Renal cortical epithelial cell (primary cell): ENCODE measurements at regions not wholly inside any gene's neighbourhood (a gene's known extent, or its start where the extent isn't known, plus 50 kb on each side); places are given as distances from the start of the nearest gene placed in this dataset.

Experiments used
- DNase-seq: peaks from one replicate; pipeline ENCODE4 v3.0.0-alpha.2; 2011; ENCODE audit warnings: low read depth

GRCh38 chr5:107325866-107326265 lies 344.9 kb downstream of the EFNA5 start:
- DNase-seq = no peak

- DNase-seq = no peak
Measured at GRCh38 chr5:107324809-107325208, 345.9 kb downstream of the EFNA5 start.

- no peak for DNase-seq
Measured at GRCh38 chr5:107324071-107324470, 346.7 kb downstream of the EFNA5 start.

DNA sequence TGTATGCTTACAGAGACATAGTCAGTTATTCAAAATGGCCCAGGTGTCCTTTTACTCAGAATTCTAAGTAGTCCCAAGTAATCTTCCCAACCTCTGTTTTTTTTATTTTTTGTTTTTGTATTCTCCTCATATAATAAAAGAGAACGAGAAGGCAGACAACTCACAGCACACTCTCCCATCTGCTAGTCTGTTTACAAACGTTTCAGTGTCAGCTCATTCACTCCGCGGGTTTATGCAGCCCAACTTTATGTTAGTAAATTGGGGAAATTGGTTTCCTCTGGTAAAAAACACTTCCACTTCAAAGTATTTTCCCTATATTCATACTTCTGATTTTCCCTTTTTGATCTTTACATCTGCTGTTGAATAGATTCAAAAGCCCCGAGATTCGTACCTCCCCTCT lies 347.2 kb downstream of the EFNA5 start:
- no peak for DNase-seq

- no peak for DNase-seq
Measured at GRCh38 chr5:107322936-107323335, 347.8 kb downstream of the EFNA5 start.

GRCh38 chr5:107321906-107322305 lies 348.8 kb downstream of the EFNA5 start:
- no peak for DNase-seq

DNA sequence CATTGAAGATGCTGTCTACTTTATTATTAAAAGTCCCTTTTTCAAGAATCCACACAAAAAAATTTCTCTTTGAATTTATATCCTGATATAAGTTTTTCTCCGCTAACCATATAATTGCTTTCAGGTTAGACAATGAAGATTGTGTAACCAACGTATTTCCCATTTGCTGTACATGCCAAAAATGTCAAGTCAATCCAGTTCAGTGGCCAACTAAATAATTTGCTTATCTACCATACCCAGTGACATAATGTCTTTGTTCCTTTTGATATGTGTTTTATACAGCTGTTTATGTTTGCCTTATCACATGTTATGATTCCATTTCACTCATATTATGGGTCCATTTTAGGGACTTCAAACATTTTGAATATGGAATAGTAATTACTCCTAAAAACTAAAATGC lies 349.9 kb downstream of the EFNA5 start:
- no peak for DNase-seq

DNA sequence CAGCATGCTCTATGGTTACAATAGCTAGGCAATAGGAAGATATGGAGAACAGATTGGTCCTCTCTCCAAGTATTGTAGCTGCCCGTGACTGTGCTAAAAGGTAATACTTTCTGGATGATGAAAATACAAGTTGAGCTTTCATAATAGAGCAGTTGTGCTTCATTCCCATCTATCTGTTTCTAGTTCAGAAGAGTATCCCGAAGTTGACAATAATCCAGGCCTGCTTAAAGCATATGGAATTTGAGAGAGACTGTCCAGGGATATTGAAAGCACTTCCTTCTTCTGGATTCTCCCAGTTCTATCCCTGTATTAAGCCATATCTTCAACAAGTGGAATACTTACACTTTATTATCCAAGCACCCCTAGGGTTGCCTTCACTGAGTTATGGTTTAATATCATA lies 350.4 kb downstream of the EFNA5 start:
- no peak for DNase-seq

DNA sequence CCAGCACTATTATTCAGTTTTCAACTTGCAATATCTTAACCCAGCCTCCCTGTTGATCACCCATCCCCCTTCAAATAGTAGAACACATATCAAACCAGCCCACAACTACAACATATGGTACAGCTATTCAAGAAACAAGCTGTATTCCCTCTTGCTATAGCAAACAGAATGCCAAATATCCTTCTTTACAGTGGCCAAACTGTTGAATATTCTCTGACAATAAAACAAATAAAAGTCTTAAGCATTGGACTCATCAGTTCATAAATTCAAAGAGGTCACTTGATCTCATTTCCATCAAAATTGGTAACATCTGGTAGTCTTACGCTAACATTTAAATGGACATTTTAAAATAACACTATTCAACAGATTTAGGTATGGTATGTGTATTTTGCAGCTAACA lies 350.8 kb downstream of the EFNA5 start:
- DNase-seq = no peak

DNA sequence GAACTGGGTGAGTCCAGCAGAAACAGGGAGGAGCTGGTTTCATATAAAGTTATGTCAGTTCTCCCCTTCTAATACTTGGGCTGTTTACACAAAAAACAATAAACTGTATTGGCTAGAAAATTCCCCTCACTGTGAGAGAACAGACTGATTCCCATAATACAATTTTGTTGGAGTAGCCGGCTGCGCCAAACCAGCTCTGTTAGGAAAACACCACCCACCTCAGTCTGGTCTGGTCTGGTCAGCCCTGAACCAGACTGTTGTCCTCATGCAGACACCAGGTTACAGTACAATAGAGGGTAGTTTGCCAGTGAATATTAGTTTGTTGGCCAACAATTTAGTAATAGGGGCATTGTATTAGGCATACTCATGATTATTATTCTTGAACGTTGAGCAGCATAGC lies 356.4 kb downstream of the EFNA5 start:
- peak; percentile 49 for DNase-seq

GRCh38 chr5:107313921-107314320 lies 356.8 kb downstream of the EFNA5 start:
- no peak for DNase-seq

DNA sequence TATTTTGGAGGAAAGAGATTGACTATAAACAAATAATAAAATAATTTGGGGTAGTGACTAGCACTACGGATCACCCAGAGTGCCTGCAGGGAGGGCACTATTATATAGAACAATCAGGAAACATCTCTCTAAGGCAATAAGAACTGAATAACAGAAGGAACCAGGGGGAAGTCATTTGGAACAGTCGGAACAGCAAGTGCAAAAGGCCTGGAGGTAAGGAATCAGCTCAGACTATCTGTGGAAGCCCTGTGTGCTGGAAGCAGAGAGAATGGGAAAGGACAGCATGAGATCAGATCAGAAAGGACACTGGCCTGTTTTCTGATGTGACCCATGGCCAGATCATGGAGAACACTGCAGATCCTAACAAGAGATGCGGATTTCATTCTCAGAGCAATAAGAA lies 357.6 kb downstream of the EFNA5 start:
- DNase-seq = no peak

GRCh38 chr5:107310181-107310580 lies 360.6 kb downstream of the EFNA5 start:
- no peak for DNase-seq

GRCh38 chr5:107306594-107306993 lies 364.1 kb downstream of the EFNA5 start:
- DNase-seq = no peak

GRCh38 chr5:107306002-107306401 lies 364.7 kb downstream of the EFNA5 start:
- DNase-seq = no peak

DNA sequence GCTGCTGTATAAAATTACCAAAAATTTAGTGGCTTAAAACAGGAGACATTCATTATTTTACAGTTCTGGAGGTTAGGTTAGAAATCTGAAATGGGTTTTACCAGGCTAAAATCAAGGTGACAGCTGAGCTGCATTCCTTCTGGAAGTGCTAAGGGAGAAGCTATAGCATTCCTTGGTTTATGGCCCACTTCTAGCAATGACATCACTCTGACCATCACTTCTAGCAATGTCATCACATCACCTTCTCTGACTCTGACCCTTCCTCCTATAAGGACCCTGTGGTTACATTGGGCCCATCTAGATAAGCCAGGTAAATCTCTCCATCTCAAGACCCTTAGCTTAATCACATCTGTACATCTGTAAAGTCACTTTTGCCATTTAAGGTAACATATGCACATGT lies 366.1 kb downstream of the EFNA5 start:
- no peak for DNase-seq

GRCh38 chr5:107303171-107303968 lies 367.4 kb downstream of the EFNA5 start:
- no peak for DNase-seq

- no peak for DNase-seq
Measured at GRCh38 chr5:107302441-107302840, 368.3 kb downstream of the EFNA5 start.

DNA sequence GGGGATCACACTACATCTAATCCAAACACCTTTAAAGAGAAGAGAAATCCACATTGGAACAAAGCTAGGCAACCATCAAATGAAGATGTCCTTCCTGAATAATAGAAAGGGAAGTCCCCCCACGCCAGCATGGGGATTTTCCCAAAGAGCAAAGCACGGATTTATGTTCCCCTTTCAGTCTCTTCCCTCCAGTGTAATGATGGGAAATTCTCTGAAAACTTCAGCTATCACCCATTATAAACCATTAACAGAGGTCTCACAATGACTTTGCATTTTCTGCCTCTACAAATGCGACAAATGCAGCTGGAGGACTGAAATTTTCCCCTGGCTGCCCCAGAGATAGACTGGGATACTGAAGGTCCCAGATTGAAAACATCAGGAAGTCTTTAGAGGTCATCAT lies 368.7 kb downstream of the EFNA5 start:
- no peak for DNase-seq

DNA sequence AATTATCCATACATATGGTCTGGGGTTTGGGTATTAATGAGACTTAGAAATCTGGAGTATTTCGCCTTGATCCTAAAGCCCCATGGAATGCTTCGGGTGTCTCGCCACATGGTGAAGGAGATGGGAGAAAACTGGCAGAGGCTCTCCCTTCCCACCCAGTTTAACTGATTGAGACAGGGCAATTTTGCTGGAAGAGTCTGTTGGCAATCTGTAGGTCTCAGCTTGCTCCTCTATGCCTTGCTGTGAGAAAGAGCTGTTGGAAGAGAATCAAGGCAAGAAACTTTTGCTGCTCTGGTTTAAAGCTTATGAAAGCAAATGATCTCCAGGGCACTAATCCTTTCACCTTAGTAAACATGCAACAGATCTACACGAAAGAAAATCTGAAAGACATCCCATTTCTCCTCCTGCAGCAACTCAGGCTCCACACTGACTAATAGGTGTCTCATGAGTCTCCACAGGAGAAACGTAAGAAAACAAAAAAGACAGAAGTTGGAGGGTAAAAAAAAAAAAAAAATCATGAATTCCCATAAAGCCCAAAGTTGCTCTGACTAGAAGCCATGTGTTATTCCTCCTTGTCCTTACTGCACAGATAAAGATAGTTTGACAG lies 369.9 kb downstream of the EFNA5 start:
- no peak for DNase-seq

DNA sequence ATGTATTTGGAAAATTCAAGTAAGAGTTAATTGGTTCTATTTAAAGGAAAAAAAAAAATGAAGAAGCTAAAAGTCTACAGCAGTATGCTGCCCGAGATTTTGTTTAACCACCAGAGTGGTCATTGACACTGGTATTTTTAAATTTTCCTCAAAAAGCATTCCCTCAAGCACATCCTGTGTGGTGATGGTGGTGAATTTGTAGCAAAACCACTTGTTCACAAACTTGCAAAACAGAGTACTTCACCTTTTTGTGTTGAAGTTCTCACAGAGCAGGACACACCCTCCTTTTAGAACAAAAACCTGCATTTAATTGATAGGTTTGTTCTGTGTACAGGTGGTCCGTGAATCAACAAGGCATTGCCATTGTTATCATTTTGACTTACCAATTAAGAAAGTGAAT lies 374.2 kb downstream of the EFNA5 start:
- DNase-seq = no peak

GRCh38 chr5:107295914-107296313 lies 374.8 kb downstream of the EFNA5 start:
- DNase-seq = no peak

DNA sequence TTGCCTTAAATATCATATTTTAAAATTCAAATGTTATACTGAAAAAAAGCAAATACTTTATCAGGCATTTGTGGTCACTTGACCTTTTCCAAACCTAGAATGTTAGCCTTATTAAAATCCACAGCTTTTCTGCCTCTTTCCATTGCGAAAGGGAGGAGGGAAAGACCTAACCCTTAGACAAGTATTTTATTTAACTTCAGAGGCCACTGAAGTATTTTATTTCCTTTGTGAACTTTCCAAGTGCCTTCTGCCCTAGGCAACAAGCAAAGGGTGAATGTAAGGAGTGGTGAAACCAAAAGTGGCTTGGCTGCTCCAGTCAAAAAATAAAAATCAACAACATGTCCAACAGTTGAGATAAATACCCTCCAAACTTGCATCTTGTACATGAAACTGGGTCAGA lies 376.1 kb downstream of the EFNA5 start:
- peak; percentile 70 for DNase-seq

DNA sequence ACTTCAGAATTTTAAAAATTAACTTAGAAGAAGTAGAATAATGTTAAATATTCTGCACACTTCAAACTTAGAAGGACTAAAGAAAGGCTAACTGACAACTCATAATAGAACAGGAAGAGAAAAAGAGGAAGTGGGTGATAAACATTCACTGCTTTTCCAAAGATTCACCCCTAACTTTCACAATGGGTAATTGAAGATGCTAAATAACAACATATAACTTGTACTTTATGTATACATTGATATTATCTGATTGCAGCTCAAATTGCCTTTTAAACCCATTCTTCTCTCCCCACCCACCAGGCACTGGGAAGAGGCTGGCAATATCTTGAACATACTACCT lies 376.6 kb downstream of the EFNA5 start:
- no peak for DNase-seq
